ENCODE measurements at regions not wholly inside any gene's neighbourhood (a gene's known extent, or its start where the extent isn't known, plus 50 kb on each side); places are given as distances from the start of the nearest gene placed in this dataset.
A peak's percentile ranks its signal among the peaks of the same experiment; 100 is the strongest.

DNA sequence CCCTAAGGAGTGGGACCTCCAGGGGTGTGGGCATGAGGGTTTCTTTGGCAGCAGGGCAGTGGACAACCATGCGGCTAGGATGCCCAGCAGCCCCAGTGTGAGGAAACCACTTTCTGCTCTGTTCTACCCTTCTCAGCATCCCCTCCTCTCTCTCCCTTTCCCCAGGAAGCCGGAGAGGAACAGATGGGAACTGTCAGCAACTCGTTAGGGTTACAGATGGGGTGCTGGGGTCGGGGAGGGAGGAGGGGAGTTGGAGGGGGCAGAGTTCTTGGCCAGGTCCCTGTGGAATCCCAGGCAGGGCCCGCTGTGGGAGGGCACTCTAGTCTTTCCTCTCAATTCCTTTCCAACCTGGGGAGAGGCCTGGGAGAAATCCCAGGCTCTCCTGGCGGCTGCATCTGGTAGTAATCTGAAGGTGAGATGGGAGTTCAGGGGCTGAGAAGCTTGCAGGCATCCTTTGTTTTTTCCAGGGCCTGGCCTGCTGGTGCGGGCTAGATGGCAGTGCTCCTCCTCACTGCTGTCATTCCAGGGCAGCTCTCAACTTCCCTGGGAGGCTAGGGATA lies 93.9 kb upstream of the CSF3R start:
- DNase-seq (ENCODE audit: low spot score) = no peak

DNA sequence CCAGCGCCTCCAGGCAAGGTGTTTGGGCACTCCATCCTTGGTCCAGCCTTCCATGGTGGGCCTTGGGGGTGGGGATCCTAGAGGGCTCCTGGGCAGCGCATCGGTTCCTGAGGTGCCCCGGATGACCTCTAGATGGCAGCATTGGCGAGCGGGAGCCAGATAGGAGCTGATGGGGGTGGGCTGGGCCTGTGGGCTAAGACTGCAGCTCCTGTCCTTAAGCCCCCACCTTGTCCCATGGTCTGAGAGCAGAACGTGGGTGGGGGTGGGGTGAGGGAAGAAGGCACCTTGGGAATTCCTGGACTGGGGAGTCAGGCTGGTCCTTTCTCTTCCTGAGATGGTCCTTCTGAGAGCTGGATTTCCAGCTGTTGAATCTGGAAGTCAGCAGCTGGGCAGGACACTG lies 93.4 kb upstream of the CSF3R start:
- DNase-seq (ENCODE audit: low spot score) = peak; percentile 23

- no peak for DNase-seq (ENCODE audit: low spot score)
Measured at GRCh38 chr1:36573445-36573844, 90.7 kb upstream of the CSF3R start.

DNA sequence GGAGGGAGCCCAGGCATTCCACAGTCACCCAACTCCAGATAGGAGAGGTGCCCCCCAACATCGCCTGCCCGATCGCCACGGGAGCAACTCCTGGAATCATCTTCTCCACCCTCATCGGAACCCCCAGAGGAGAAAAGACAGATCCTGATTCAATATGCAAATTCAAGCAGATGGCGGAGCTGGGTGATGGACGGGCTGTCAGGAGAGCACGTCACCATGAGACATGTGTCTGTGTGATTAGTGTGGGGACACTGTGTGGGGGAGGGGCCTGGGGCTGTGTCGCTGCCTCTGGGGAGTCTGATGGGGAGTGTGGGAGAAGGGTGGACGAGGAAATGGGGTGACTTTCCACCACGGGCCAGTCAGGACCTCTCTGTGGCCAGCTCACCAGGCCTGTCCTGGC lies 90.2 kb upstream of the CSF3R start:
- DNase-seq (ENCODE audit: low spot score) = no peak

DNA sequence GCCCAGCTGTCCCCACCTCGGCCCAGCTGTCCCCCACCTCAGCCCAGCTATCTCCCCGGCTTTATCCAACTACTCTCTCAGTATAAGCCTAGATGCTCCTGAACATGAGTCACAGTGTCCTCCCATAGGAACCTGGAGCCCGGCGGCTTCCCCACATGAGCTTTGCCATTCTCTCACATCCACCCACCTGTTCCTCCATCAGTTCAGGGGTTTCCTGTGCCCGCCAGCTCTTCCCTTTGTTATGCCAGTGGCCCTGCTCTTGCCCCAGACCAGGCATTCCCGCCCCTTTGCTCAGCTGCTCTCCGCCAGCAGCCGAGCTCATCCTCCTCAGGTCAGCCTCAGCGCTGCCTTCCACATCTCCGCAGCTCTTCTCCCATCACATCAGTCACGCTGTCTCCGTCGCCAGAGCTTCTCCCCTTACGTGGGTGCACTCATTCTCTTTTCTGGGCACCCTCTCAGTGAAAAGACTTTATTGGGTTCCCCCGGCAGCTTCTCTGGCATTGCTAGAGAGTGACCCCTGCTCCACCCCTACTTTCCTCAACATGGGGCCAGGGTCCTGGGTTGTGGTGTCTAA lies 89.5 kb upstream of the CSF3R start:
- DNase-seq (ENCODE audit: low spot score) = no peak

DNA sequence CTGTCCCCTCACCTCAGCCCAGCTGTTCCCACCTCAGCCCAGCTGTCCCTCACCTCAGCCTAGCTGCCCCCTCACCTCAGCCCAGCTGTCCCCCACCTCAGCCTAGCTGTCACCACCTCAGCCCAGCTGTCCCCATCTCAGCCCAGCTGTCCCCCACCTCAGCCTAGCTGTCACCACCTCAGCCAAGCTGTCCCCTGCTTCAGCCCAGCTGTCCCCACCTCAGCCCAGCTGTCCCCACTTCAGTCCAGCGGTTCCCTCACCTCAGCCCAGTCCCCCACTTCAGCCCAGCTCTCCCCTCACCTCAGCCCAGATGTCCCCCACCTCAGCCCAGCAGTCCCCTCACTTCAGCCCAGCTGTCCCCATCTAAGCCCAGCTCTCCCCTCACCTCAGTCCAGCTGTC lies 88.4 kb upstream of the CSF3R start:
- DNase-seq (ENCODE audit: low spot score) = no peak

- DNase-seq (ENCODE audit: low spot score) = no peak
Measured at GRCh38 chr1:36570478-36571060, 87.9 kb upstream of the CSF3R start.

GRCh38 chr1:36570006-36570405 lies 87.3 kb upstream of the CSF3R start:
- no peak for DNase-seq (ENCODE audit: low spot score)

DNA sequence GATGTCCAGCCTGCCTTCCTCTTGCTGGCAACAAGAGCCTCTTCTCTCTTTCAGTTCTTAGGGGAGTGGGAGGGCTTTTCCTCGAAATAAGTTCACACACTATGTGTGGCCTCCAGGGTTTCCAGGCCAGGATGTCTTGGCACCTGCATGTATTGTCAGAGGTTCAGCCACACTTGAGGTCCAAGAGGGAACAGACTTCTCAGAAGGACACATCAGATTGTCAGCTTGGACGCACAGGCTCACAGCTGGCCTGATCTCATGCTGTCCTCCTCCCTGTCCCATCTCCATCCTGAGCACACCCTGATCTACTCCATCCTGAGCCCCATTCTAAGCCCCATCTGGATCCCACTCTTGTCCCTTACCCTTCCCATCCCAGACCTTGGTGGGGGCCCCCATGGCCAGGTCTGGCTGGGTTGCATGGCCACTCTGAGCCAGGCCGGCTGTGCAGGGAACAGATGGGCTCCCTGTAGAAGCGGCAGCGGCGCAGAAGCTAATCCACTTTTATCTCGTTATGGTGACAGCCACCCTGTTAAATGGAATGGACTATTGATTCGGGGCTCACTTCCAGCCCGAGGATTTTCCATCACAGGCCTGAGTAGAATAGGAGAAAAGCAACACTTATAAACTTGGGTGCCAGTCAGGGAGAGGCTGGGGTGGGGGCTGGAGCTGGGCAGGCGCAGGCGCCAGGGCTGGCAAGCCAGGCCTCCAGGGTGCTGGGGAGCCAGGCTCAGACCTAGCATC lies 85.1 kb upstream of the CSF3R start:
- no peak for DNase-seq (ENCODE audit: low spot score)

- no peak for DNase-seq (ENCODE audit: low spot score)
Measured at GRCh38 chr1:36565576-36566501, 83.1 kb upstream of the CSF3R start.

DNA sequence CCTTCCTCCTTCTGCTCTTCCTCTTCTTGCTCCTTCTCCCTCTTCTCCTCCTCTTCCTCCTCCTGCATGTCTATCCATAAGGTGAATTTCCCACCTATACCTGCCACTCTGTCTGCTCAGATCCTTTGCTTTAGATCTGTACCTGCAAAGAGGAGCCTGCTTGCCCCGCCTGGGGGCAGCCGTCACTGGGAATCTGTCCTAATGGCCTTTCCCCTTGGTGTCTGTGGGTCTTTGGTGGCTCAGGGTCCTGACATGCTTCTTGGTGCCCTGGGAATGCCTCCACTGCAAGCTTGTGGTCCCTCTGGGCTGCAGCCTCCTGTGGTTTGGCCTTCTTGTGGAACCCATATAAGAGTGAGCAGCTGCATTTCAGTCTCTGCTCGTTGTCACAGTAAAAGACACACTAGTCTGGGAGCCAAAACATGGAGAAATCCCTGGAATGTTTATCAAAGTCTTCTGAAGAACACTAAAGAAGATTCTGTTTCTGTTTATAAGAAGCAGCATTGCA lies 79.5 kb upstream of the CSF3R start:
- DNase-seq (ENCODE audit: low spot score) = no peak

DNA sequence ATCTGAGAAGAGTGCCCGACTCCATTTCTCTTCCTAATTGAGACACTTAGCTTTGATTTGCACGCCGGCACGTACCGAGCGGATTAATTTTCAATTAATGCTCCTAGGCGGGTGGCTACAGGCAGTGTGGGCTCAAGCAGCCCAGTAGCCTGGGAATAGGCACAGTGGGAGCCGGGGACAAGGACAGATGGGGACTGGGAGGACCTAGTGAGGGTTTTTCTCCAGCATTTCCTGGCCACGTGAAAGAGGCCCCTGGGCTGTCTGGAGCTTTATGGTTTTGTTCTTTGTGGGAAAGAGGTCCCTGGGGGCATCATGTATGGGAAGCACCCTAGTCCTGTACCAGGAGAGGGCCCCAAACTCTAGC lies 78.6 kb upstream of the CSF3R start:
- no peak for DNase-seq (ENCODE audit: low spot score)

DNA sequence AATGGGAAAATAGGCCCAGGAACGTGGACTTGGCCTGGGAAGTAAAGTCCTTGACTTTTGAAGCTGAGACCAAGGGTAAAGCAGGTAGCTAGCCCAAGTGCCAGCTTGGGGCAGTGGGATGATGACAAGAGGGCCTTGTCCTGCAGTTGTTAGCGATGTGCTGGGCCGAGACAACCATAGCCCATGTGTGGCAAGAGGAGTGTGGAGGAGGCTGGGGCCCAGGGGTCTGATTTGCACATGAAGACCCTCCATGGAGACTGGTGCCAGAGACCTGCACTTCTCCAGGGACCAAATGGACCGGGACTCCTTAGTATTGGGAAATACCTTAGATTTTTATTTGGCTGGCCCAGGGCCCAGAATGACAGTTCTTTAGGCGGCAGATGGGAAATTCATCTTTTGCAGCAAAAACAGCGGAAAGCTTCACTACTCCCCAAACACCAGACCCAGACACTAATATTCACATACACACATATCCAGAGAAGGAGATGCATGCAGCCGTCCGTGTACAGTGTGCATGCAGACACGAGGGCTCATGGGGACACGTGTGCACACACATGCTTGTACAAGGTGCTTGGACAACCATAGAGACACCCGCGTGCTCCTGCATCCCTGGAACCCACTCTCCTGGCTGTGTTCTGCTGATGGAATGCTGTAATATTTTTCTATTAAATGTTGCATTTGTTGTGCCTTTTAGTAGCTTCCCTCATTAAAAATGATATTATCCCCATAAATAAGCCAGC lies 78.1 kb upstream of the CSF3R start:
- no peak for DNase-seq (ENCODE audit: low spot score)

DNA sequence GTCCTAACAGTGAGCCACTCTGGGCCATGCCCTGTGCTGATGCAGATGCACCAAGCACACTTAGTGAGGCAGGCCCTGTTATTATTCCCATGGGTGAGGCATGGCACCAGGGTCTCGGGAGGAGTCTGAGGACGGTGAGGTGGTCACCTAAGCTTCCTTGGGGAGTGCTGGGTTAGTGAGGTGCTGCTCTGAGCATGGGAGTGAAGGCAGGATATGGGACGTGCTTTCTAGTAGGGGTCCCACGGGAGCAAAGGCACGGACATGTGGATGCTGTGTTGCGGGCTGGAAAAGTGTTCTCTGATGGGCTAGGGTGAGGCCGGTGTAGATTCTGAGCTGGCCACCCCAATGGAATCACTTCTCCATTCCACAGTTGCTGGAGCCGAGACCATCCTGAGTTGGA lies 77.5 kb upstream of the CSF3R start:
- DNase-seq (ENCODE audit: low spot score) = no peak

GRCh38 chr1:36559061-36559460 lies 76.3 kb upstream of the CSF3R start:
- DNase-seq (ENCODE audit: low spot score) = no peak

- no peak for DNase-seq (ENCODE audit: low spot score)
Measured at GRCh38 chr1:36557041-36558000, 74.6 kb upstream of the CSF3R start.

DNA sequence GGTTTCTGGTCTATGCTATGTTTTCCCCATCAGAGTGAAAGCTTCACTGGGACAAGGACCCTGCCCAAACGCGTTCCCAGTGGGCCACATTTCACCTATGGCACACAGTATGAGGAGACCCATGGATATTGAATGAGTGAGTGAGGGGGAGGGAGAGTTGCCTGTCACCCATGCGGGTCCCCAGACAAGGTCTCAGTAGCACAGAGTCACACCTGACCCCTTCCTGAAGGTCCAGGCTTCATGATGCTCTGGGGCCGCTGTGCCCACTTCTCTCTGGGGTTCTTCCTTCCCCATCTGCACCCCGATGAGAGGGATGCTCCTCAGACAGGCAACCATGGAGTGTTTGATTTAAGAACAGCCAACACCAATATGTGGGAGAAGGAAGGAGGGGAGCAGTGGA lies 72.3 kb upstream of the CSF3R start:
- DNase-seq (ENCODE audit: low spot score) = no peak

- no peak for DNase-seq (ENCODE audit: low spot score)
Measured at GRCh38 chr1:36554323-36554628, 71.6 kb upstream of the CSF3R start.

GRCh38 chr1:36553591-36554322 lies 71.0 kb upstream of the CSF3R start:
- peak; percentile 41 for DNase-seq (ENCODE audit: low spot score)

Data from LoVo (cell line).